ENCODE measurements at regions not wholly inside any gene's neighbourhood (a gene's known extent, or its start where the extent isn't known, plus 50 kb on each side); places are given as distances from the start of the nearest gene placed in this dataset.
A peak's percentile ranks its signal among the peaks of the same experiment; 100 is the strongest.
"Not testable (repeated sequence)": the region's sequence is repeated elsewhere in the genome, so short reads cannot be mapped to it uniquely, and the experiment has no call there.

DNA sequence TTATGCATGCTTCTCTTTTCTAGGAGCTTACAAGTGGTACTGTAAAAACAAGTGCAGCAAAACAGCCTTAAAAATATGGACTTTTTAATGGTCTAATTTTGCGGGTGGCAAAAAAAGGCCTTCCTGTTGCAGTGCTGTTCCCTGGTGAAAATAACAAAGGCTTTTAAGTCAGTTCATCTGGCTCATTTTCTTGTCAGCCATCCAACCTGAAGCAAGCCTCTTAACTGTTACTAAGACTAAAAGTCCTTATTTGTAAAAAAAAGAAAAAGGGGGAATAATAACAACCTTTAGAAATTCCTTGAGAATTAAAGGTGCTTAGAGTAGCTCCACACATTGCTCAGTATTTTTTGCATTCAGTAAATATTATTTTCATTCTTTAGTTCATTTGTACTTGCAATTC is 200.5 kb upstream of the CHORDC1 start:
- peak overlapping the region; percentile 6 for H3K4me3 ChIP-seq
- no peak for TF ChIP-seq CTCF (IDR thresholded peaks at IDR 0.05)
- peaks cover 3 to 12% of the 10 kb centered on the region in 2 donors for H3K4me1 ChIP-seq (ENCODE audit: control insufficient read depth in 1 of 2, low read depth in 2 of 2)
- no peaks in the 10 kb centered on the region for H3K36me3 ChIP-seq
- DNase-seq (ENCODE audit: low spot score) (no peak), ATAC-seq (ENCODE audit: insufficient number of reproducible peaks, low FRiP score, low read depth) (no peak)
- H3K27ac ChIP-seq = peak overlapping the region in 1 of 2 donors; percentile 48
- no peaks in the 10 kb centered on the region for H3K27me3 ChIP-seq (replicated peaks; ENCODE audit: insufficient read depth)
- H3K9me3 ChIP-seq = no peaks in the 10 kb centered on the region

DNA sequence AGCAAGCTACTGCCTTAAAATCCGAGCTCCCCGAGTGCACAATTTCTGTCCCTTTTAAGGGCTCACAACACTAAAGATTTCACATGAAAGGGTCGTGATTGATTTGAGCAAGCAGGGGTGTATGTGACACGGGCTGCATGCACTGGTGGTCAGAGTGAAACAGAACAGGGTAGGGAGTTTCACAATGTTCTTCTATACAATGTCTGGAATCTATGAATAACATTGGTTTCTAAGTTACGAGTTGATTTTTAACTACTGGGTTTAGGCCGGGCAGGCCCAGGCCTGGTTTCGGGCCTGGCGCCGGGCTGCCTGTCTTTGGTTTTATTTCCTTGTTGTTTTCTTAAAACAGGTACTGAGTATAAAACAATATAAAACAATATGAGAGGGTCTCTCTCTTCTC is 199.9 kb upstream of the CHORDC1 start:
- not testable (repeated sequence) for H3K36me3 ChIP-seq; H3K9me3 ChIP-seq; H3K4me3 ChIP-seq; H3K27me3 ChIP-seq (replicated peaks; ENCODE audit: insufficient read depth); ATAC-seq (ENCODE audit: insufficient number of reproducible peaks, low FRiP score, low read depth); DNase-seq (ENCODE audit: low spot score)
- peak overlapping the region in 1 of 2 donors; percentile 48 for H3K27ac ChIP-seq
- H3K4me1 ChIP-seq (ENCODE audit: control insufficient read depth in 1 of 2, low read depth in 2 of 2) = peaks cover 3 to 12% of the 10 kb centered on the region in 2 donors

GRCh38 chr11:90414221-90414620 is 191.4 kb upstream of the CHORDC1 start:
- Histone ChIP-seq H3K27ac (no peak overlapping the region), H3K4me1 (ENCODE audit: control insufficient read depth in 1 of 2, low read depth in 2 of 2) (peaks cover 0 to 2% of the 10 kb centered on the region in 2 donors), H3K9me3 (no peaks in the 10 kb centered on the region), H3K27me3 (replicated peaks; ENCODE audit: insufficient read depth) (no peaks in the 10 kb centered on the region), H3K36me3 (no peaks in the 10 kb centered on the region), H3K4me3 (no peak overlapping the region)
- TF ChIP-seq CTCF (IDR thresholded peaks at IDR 0.05) = no peak
- ATAC-seq (ENCODE audit: insufficient number of reproducible peaks, low FRiP score, low read depth) (no peak), DNase-seq (ENCODE audit: low spot score) (no peak)

- Histone ChIP-seq H3K27me3 (replicated peaks; ENCODE audit: insufficient read depth) (no peaks in the 10 kb centered on the region), H3K9me3 (no peaks in the 10 kb centered on the region), H3K4me1 (ENCODE audit: control insufficient read depth in 1 of 2, low read depth in 2 of 2) (no peaks in the 10 kb centered on the region), H3K27ac (no peak overlapping the region), H3K36me3 (no peaks in the 10 kb centered on the region), H3K4me3 (no peak overlapping the region)
- DNase-seq (ENCODE audit: low spot score) = no peak
- ATAC-seq (ENCODE audit: insufficient number of reproducible peaks, low FRiP score, low read depth) = no peak
- TF ChIP-seq CTCF (IDR thresholded peaks at IDR 0.05) = no peak
These were observed 184.5 kb upstream of the CHORDC1 start for GRCh38 chr11:90407350-90407749.

GRCh38 chr11:90392692-90393091 is 169.8 kb upstream of the CHORDC1 start:
- no peak for ATAC-seq (ENCODE audit: insufficient number of reproducible peaks, low FRiP score, low read depth)
- no peak for TF ChIP-seq CTCF (IDR thresholded peaks at IDR 0.05)
- DNase-seq (ENCODE audit: low spot score) = no peak
- Histone ChIP-seq H3K36me3 (no peaks in the 10 kb centered on the region), H3K27ac (no peak overlapping the region), H3K9me3 (no peaks in the 10 kb centered on the region), H3K4me1 (ENCODE audit: control insufficient read depth in 1 of 2, low read depth in 2 of 2) (peaks cover 0 to 4% of the 10 kb centered on the region in 2 donors), H3K27me3 (replicated peaks; ENCODE audit: insufficient read depth) (no peaks in the 10 kb centered on the region), H3K4me3 (no peak overlapping the region)

GRCh38 chr11:90391756-90392155 is 168.9 kb upstream of the CHORDC1 start:
- Histone ChIP-seq H3K4me1 (ENCODE audit: control insufficient read depth in 1 of 2, low read depth in 2 of 2) (peaks cover 0 to 4% of the 10 kb centered on the region in 2 donors), H3K36me3 (no peaks in the 10 kb centered on the region), H3K27ac (no peak overlapping the region), H3K27me3 (replicated peaks; ENCODE audit: insufficient read depth) (no peaks in the 10 kb centered on the region), H3K9me3 (no peaks in the 10 kb centered on the region), H3K4me3 (no peak overlapping the region)
- DNase-seq (ENCODE audit: low spot score) (no peak), ATAC-seq (ENCODE audit: insufficient number of reproducible peaks, low FRiP score, low read depth) (no peak)
- TF ChIP-seq CTCF (IDR thresholded peaks at IDR 0.05) = no peak
